ENCODE measurements at regions not wholly inside any gene's neighbourhood (a gene's known extent, or its start where the extent isn't known, plus 50 kb on each side); places are given as distances from the start of the nearest gene placed in this dataset.

DNA sequence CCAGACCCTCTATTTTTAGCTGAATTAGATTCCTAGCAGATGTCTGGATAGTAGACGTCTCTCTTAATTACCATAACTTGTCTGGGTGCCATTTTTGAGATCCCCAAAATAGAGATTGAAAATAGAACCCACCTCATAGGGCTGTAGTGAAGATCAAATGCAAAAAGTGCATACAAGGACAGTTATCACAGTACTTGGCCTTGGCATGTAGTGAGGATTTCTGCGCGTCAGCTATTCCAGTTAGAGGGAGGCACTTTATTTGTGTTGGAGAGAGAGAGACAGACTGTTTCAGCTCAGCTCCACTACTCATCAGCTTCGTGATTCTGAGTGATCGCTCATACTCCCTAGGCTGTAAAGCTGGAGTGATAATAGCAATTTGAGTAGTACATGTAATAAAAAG, 59.6 kb upstream of the CDH13 start:
- DNase-seq: no peak

DNA sequence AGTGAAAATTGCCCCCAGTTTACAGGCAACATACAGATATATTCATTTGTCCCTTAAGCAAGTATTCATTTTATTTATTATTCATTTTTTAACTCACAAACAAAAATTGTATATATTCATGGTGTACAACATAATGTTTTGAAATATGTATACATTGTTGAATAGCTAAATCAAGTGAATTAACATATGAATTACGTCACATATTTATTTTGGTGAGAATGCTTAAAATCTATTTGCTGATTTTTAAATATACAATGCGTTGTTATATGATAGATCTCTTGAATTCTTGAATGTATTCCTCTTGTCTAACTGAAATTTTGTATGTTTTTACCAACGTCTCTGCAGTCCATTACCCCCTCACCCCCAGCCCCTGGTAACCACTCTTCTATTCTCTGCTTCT, 63.4 kb upstream of the CDH13 start:
- DNase-seq: no peak

DNA sequence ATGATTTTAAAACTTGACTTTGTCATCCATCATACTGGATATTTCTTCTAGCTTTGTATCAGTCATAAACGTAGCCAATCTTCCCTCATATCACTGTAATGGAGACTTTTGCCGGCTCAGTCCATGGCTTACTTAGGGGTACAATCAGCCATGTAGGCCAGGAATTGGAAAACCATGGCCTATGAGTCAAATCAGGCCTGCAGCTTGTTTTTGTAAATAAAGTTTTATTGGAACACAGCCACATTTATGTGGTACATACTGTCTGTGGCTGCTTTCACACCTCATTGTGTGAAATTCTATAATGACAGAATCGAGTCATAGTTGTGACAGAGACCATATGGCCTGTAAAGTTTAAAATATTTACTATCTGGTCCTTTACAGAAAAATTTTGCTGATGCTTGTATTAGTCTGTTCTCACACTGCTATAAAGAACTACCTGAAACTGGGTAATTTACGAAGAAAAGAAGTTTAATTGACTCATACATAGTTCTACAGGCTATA, 64.5 kb upstream of the CDH13 start:
- no peak for DNase-seq

DNA sequence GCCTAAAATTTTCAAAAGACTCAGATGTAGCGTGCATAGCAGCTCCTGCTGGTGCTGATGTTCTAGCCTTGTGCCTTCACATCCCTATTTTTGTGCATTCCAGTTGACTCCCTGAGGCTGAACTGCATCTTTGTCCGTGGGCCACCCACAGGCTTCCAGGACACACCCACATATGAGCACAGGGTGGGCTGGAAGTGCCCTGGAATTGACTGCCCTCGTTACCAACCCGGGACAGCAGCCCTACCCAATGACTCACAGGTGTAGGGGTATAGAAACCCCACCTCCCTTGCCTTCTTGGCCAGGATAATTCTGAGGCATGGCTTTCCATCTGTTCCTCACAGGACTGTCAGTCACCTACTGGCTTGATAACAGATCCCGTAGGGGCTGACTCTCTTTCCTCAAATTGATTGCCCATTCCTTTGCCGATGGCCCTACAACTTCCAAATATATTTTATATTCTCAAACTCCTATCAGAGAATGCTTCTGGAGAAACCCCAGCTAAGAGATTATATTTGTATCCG, 65.9 kb upstream of the CDH13 start:
- no peak for DNase-seq

DNA sequence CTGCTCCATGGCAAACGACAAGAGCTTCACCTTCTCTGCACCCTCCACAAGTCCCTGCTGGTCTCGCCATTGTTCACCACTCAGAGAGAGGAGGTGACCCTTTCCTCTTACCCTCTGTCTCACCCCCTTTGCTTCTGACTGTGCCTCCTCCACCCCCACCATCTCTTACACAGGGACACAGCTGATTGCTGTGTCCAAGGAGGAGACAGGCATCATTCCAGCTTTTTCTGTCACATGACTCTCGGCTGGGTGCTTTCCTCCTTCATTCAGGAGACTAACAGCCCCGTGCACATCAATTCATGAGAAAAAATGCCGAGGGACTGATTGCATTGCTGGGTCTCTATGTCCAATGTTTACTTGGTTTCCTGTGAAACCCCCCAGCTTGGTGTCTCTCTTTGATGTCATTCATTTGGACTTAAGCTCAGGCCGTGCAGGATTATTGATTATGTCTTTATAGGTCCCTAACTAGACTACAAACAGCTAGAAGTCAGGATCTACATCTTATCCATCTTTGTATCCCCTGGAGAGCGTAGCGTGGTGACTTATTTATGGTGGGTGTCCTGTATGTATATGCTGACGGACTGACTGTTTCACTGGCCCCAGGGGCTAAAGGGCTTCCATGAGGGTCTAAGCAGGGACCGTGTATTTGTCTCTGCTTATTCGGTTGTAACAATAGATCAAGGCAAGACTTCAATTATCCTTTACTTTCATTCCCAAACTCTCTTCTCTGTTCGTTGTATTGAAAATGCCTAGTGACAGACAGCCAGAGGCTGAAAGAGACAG, 82.2 kb upstream of the CDH13 start:
- DNase-seq: no peak

DNA sequence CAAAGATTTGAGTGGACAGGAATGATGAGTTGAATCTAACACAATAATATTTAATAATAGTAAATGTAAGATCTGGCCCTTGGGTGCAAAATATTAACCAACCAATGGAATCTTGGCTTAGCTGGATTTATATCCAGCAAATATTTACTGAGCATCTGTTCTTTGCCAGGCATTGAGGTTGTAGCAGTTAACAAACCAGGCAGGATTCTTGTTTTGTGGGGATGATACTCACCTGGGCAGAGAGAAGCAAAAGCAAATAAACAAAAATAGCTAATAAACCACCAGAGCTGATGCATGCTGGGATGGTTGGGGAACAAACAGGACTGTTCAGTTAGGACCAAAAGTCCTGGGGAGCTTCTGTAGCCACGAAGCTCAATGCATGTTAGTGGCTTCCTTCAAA, 84.1 kb upstream of the CDH13 start:
- no peak for DNase-seq

DNA sequence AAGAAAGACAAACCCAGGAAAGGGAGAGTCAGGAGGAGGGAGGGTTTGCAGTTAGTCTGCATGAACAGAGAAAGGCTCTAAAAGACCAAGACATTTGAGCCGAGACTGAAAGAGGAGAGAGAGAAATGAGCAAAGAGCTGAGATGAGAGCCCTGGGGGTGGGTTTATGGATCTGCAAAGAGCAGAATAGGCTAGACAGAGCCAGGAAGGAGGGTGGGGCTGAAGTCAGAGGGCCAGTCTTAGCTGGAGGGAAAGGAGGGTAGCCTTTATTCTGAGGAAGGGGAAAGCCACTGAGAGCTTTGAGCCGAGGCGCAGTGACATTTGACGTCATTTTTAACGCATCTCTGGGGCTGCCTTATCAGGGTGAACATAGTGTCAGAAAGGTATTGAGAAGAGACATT, 85.7 kb upstream of the CDH13 start:
- no peak for DNase-seq

DNA sequence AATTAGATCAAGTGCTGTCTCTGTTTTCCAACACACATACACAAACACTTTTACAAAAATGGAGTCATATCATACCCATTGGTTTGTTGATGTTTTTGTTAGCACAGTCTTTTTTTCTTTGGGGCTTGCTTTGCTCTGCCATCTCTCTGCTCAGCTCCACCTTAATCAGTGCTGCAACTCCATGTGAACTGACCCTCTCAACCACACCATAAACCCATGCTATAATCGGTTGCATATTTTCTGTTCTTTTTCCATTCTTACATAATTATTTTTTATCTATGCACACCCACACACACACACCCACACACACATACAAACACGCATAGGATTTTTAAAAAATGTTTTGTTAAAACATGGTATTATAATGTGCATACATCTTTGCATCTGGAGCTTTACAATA, 91.0 kb upstream of the CDH13 start:
- no peak for DNase-seq

DNA sequence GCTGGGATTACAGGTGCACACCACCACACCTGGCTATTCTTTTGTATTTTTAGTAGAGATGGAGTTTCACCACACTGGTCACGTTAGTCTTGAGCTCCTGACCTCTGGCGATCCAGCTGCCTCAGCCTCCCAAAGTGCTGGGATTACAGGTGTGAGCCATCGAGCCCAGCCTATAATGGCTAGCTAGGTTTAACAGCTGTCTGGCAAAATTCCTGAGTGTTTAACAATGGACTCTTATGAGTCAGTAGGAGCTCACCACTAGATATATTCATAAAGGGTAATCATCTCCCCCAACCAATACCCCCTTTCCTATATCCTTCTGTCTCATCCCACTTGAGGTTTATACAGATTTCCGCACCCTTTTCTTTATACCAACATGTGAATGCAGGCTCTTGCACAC, 91.5 kb upstream of the CDH13 start:
- no peak for DNase-seq

DNA sequence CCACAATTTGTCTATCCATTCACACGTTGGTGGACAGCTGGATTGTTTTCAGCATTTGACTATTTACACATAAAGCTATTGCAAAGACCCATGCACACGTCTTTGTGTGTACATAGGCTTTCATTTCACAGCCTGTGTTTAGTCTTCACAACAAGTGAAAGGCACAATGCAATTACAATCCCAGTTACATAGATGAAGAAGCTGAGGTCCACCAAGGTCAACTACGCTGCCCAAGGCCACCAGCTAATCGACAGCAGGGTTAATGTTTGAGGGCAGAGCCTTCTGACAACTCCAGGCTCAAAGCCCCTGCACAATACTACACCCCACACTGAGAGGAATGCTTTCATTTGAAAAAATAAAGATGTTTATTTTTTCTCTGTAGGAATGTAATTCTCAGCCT, 93.6 kb upstream of the CDH13 start:
- DNase-seq: no peak

DNA sequence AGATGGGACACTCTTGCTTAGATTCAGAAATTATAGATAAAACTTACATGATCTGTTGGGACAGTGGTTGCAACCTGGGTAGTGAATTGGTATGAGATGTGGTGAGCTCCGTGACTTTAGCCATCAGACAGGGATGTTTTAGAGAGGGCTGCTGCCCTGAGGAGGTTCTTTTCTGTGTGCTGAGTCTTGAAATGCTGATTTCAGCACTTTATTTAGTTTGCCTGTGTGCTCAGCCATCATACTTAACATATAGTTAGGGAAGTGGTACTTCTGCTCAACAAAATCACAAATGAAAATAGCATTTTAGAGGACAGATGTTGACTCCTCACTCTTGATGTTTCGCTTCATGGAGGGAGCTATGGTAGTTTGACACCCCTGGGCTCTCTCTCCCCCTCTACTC, 95.9 kb upstream of the CDH13 start:
- no peak for DNase-seq

DNA sequence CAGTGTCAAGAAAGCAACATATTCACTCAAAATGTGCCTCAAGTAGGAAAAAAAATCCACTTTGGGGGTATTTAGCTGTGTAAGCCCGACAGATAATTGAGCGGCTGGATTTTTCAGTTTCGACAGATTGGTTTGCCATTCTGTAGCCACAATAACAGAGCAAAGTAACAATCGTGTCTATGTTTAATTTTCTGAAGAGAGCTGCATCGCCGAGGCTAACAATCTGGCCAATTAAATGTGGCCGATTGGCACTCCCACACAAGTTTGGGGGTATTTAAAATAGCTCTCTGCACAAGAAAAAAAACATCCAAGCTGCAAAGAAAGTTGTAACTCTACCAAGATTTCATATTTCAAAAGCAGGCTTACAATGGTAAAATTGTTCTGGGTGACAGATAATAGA, 99.7 kb upstream of the CDH13 start:
- no peak for DNase-seq

DNA sequence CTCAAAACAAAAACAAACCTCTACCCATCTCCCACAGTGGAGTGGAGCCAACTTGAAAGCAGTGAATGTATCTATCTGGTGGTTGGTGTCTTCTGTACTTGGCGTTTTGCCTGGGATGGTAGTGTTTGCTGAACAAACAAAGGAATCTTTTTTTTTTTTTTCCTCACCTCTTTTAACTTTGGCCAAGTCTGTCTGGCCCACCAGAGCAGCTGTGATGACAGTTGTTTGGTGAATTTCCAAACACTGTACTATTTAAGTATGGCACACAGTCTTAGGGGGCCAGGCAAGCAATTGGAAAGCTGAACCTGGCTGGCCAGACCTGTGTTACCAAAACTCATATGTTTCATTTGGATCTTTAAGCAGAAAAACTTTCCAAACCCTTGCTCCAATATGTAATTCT, 101.8 kb upstream of the CDH13 start:
- no peak for DNase-seq

DNA sequence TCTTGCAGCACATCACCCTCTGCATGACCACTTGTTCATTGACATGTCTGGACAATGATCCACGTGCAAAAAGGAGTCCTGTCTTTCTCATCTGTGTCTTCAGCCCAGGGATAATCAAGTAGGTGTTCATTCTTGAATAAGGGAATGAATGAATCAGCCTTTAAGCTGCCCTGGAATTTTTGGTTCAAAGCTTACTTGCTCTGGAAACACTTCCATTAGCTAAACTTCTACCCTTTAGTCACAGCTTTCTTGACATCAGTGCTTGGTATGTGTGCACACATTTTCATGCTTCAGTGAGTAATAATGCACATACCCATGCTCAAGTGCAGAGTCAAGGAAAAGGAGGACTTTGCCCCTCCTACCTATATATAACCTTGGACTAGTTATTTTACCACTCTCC, 103.0 kb upstream of the CDH13 start:
- DNase-seq: no peak

DNA sequence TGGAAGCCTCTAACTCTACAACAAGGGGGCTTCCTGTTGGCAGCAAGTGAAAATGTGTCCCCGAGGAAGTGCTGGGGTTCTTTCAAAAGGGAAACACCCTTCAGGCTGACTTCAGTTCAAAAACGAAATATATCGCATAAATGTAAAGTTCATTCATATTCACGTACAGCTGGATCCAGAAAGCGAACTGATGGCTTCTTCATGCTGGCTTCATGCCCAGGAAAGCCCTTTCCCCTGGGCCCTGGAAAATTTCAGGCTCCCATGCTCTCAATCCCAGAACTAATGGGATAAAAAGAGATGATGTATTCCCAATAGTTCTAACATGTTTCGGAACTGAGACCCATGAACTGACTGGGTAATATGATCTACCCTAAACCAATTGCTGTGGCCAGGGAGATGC, 104.7 kb upstream of the CDH13 start:
- DNase-seq: no peak

DNA sequence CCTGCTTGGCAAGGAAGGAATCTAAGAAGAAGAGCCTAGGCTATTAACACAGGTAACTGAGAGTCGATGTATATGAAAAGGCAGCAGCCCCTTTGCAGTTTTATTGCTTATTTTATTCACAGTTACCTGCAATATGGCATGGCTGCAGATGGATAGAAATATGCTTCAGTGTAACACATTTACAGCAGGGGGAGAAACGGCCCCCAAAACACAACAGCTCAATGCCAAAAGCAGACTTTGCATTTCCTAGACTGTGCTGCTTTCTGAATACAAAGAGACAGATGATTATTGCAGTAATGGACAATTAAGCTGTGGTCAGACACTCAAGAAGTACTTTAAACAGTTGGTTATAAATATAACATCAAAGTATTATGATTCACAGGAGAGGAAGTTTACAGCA, 108.0 kb upstream of the CDH13 start:
- DNase-seq: no peak

DNA sequence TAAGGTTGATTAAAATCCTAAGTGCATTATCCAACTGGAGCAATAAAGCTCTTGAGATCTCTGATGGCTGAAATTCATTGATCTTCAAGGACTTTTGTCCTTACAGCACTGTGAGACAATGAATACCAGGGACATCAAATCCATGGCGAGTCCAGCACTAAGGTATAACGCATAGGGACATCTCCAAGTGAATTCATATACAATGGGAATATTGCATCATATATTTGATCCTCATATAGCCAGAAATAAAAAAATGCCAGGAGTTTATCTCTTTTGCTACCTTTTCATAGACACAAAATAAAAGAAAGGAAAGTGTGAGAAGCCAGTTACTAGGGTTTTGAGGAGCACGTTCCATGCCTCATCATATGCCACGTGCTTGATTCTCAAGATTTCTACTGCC, 112.5 kb upstream of the CDH13 start:
- DNase-seq: no peak

DNA sequence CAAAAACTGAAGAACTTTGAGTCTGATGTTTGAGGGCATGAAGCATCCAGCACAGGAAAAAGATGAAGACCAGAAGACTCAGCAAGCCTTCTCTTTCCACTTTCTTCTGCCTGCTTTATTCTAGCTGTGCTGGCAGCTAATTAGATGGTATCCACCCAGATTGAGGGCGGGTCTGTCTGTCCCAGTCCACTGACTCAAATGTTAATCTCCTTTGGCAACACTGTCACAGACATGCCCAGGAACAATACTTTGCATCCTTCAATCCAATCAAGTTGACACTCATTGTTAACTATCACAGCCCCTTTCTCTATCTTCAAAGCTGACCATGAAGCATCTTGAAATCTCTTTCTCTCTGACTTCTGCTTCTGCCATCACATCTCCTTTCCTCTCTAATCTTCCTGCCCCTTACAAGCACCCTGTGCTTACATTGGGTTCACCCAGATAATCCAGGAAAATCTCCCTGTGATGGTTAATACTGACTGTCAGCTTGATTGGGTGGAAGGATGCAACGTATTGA, 115.9 kb upstream of the CDH13 start:
- no peak for DNase-seq

DNA sequence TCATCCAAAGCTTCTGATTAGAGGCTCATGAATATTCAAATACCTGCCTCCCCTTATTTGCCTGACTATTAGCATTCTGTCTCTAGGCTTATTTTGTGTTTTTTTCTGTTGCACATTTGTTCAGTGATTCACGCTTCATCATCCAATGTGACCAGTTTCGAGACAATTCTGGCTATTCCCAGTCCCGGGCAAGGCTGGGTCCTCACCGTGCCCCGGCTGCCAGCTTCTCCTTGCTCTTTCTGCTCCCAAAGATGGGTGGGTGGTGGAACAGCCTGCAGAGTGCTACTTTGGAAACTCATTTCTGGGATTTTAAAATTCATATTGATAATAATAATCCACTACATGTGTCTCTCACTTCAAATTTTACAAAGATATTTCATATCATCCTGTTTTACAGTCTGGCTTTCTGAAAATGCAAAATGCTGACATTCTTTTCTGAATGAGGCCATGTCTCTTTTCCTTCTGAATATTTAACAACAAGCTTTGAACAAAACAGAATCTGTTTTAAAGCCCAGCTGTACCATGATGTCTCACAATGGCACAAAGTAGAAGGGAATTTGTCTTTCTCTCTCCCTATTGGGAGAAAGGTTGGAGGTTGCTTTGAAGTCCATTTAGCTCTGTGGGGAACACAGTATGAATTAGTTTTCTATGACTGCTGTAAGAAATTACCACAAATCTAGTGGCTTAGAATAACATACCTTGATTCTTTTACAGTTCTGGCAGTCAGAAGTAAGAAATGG, 116.9 kb upstream of the CDH13 start:
- no peak for DNase-seq

DNA sequence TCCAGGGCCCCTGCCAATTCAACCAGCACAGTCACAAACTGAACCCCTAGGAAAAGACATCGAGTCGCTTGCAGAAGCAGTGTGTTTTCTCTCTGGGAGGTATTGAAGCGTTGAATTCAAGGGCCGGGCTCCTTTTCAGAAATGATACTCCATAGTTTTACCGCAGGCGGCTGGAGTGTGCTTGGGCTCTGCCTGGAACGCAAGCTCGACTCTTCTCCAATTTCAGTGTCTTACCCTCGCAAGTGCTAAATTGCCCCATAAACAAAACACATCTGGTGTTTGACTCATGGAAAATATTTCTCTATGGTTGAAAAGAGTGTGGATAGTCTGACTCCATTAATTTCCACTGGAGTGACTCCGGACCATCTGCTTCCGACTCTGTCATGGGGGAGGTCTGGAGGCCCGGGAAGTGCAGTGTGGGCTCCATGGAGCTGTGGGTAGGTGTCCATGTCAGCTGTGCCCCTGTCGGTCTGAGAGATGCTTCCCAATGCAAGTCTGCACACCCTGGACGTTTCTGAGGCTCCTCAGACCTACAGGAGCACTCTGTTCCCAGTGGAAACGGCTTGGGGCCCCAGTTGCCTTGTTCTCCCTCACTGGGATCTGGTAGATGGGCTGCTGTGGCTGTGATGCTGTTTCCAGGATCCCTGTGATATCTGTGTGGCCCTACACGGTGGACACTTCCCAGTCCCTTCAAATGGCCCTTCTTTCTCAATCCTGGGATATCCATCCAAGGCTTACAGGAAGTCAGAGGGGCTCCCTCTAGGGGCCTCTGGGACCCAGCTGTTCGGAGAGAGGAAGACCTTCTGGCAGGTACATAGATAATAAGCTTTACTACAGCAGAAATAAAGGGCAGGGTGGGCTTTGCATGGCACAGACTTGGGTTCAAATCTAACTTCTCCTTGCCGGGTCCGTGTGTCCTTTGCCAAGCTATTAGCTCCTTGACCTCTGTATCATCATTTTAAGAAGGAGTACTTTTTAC, 119.8 kb upstream of the CDH13 start:
- no peak for DNase-seq

DNA sequence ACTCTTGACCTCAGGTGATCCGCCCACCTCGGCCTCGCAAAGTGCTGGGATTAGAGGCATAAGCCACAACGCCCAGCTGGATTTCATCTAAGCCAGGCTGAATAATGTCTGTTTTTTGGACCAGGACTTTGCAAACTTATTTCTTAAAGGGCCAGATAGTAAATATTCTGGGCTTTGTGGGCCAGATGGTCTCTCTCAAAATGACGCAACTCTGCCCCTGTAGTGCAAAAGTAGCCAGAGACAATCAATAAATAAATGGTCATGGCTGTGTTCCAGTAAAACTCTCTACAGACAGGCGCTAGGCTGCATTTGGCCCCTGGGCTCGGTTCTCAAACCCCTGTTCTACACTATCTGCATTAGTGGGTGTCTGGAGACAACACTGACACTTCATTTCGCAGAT, 121.9 kb upstream of the CDH13 start:
- no peak for DNase-seq

DNA sequence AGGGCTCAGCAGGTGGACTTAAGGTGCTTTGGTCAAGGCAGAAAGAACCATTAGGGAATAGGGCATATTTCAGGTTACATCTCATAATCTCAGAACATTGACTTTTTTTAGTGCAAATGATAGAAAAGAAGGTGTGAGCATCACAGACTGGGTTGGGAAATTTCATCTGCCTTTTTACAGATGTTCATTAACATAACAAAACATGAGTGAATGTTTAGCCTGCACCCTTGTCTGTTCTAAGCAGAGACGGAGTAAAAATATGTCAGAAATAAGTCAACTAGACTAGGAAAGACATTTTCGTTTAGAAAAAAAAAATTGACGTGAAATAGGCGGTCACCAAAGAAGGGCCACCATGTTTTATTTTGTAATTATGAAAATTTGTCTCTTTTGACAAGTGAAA, 127.5 kb upstream of the CDH13 start:
- no peak for DNase-seq

DNA sequence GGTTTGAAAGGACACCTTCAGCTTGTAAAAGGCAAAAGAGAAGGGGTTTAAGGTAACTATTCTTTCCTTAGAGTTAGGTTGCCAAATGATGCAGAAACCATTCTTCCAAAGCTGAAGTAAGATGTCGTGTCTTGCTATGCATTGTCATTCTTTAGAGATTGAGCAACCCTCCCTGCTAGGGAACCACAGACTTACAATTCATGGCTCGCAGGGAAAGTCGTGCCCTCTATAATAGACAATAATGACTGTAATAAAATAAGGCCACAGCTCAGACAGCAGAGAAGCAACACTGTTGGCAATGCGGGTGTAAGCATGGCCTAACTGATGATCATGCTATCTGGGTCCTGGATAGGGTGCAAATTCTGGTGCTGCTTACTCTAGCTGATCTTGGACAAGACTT, 129.6 kb upstream of the CDH13 start:
- DNase-seq: no peak
